ENCODE measurements at regions not wholly inside any gene's neighbourhood (a gene's known extent, or its start where the extent isn't known, plus 50 kb on each side); places are given as distances from the start of the nearest gene placed in this dataset.
A peak's percentile ranks its signal among the peaks of the same experiment; 100 is the strongest.

DNA sequence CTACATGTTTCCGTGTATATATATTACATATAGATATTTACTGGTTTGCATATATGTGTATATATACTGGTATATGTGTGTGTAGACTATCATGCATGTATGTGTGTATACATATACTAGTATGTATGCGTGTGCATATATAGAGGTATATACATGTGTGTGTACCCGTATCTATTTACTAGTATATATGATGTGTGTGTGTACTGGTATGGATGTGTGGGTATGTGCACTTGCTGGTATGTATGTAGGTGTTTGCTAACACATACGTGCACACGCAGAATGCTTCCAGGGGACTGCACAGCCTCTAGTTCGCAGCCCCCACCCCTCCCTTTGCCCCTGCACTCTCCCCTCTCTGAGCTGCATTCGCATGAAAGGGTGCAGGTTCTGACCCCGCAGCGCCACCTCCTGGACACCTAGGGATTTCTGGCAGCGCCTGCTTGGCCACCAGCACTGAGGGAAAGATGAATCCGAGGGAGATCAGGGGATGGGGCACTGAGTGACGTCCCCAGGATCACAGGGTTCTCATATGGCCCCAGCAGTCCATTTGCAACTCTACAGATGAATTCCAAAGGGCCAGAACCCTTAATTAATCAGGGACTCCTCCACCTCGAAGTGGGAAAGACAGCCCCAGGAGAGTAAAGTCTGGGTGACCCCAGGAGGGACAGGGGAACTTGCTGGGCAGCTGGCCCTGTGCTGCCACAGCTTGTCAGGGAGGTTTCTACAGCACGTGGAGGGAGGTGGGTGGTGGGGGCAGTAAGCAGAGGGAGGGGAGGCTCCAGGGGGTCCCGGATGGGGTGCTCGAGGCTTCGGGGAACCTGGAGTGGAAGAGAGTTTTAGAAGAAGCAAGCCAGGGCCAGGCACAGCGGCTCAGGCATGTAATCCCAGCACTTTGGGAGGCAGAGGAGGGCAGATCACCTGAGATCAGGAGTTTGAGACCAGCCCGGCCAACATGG, 66.8 kb upstream of the ASAP2 start:
- dilution Hi-C loops (cut with MboI; ENCODE audit: extremely low pct_ligation_motif_present, low sequenced_read_pairs): no loop called here
- H3K9me1 ChIP-seq (ENCODE audit: control insufficient read depth, extremely low read depth, insufficient read depth, low read length): no peaks in the 10 kb centered on the region
- DNase-seq (ENCODE audit: low read depth, low spot score) (no peak), FAIRE-seq (no peak)
- no peaks in the 10 kb centered on the region for H4K20me1 ChIP-seq (ENCODE audit: control insufficient read depth, extremely low read depth, insufficient read depth, low read length)
- TF ChIP-seq, protein P1, sequence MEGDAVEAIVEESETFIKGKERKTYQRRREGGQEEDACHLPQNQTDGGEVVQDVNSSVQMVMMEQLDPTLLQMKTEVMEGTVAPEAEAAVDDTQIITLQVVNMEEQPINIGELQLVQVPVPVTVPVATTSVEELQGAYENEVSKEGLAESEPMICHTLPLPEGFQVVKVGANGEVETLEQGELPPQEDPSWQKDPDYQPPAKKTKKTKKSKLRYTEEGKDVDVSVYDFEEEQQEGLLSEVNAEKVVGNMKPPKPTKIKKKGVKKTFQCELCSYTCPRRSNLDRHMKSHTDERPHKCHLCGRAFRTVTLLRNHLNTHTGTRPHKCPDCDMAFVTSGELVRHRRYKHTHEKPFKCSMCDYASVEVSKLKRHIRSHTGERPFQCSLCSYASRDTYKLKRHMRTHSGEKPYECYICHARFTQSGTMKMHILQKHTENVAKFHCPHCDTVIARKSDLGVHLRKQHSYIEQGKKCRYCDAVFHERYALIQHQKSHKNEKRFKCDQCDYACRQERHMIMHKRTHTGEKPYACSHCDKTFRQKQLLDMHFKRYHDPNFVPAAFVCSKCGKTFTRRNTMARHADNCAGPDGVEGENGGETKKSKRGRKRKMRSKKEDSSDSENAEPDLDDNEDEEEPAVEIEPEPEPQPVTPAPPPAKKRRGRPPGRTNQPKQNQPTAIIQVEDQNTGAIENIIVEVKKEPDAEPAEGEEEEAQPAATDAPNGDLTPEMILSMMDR (optimal IDR thresholded peaks at IDR 0.05 in 1 of 3, IDR thresholded peaks at IDR 0.05 in 1 of 3, conservative IDR thresholded peaks at IDR 0.05 in 1 of 3; ENCODE audit: extremely low read depth in 1 of 3, insufficient read depth in 2 of 3, low read length in 3 of 3): peak; percentile 85 to 88 (median 85)
- TF ChIP-seq EZH2 (IDR thresholded peaks at IDR 0.05; ENCODE audit: low read length): no peak
- H3K27ac ChIP-seq (ENCODE audit: control insufficient read depth, insufficient read depth, low read length): no peak overlapping the region
- no peaks in the 10 kb centered on the region for H3K9me3 ChIP-seq (ENCODE audit: control insufficient read depth, low read depth, low read length)
- no peaks in the 10 kb centered on the region for H3K27me3 ChIP-seq (ENCODE audit: control insufficient read depth, extremely low read depth, insufficient read depth, low read length)
- H3K4me2 ChIP-seq (ENCODE audit: control insufficient read depth, extremely low read depth, insufficient read depth, low read depth, low read length): no peak overlapping the region
- no peak overlapping the region for H3K4me3 ChIP-seq (ENCODE audit: control insufficient read depth in 2 of 3, extremely low read depth in 1 of 3, insufficient read depth in 2 of 3, low read depth in 1 of 3, low read length in 3 of 3)
- H3K79me2 ChIP-seq (ENCODE audit: control insufficient read depth, insufficient read depth, low read length): no peaks in the 10 kb centered on the region
- H3K4me1 ChIP-seq (ENCODE audit: control insufficient read depth, extremely low read depth, insufficient read depth, low read length): peaks cover 23% of the 10 kb centered on the region
- no peaks in the 10 kb centered on the region for H3K36me3 ChIP-seq (ENCODE audit: control insufficient read depth in 2 of 2, extremely low read depth in 1 of 2, insufficient read depth in 2 of 2, low read length in 2 of 2)
- no peak overlapping the region for H2AFZ ChIP-seq (ENCODE audit: control insufficient read depth, low read length)
- H3K9ac ChIP-seq (ENCODE audit: control insufficient read depth, extremely low read depth, insufficient read depth, low read length): no peak overlapping the region

DNA sequence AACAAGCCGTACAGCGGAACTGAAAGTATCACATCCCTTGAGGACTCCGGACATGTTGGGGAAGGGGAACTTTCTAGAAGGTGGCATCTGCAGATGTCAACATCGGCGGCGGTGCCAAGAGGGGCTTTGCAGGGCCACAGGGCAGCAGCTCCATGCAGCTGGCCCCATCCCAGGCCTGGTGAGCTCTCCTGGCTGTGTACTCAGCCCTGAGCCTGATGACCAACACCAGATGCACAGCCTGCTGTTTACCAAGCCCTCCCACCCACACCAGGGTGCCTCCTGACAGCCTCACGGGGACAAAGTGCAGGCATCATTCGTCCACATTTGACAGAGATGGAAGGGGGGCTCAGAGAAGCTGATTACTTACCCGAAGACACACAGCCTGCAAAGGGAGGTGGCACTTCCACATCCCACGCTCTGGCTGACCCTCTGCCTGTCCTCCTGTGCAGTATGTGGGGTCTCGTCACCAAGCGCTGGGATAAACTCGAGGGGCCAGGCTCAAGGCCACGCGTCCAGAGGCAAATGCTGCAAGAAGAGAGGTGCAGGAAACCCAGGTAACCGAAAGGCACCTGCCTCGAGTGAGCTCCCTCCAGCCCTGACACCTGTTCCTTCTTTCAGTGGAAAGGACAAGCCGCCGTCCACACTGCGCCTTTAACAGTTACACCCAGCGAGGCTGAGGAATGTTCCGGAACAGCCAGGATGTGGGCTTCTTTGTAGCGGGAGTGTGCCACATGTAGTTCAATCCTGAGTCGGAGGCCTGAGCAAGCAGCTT, 69.0 kb upstream of the ASAP2 start:
- no peaks in the 10 kb centered on the region for H3K27me3 ChIP-seq (ENCODE audit: control insufficient read depth, extremely low read depth, insufficient read depth, low read length)
- no peaks in the 10 kb centered on the region for H3K36me3 ChIP-seq (ENCODE audit: control insufficient read depth in 2 of 2, extremely low read depth in 1 of 2, insufficient read depth in 2 of 2, low read length in 2 of 2)
- H3K4me2 ChIP-seq (ENCODE audit: control insufficient read depth, extremely low read depth, insufficient read depth, low read depth, low read length): no peak overlapping the region
- no peak for FAIRE-seq
- no peak overlapping the region for H3K4me3 ChIP-seq (ENCODE audit: control insufficient read depth in 2 of 3, extremely low read depth in 1 of 3, insufficient read depth in 2 of 3, low read depth in 1 of 3, low read length in 3 of 3)
- H3K9me1 ChIP-seq (ENCODE audit: control insufficient read depth, extremely low read depth, insufficient read depth, low read length): no peaks in the 10 kb centered on the region
- dilution Hi-C loops (cut with MboI; ENCODE audit: extremely low pct_ligation_motif_present, low sequenced_read_pairs): no loop called here
- no peak for DNase-seq (ENCODE audit: low read depth, low spot score)
- TF ChIP-seq, protein P1 (optimal IDR thresholded peaks at IDR 0.05 in 1 of 3, IDR thresholded peaks at IDR 0.05 in 1 of 3, conservative IDR thresholded peaks at IDR 0.05 in 1 of 3; ENCODE audit: extremely low read depth in 1 of 3, insufficient read depth in 2 of 3, low read length in 3 of 3): no peak
- no peak for TF ChIP-seq EZH2 (IDR thresholded peaks at IDR 0.05; ENCODE audit: low read length)
- H2AFZ ChIP-seq (ENCODE audit: control insufficient read depth, low read length): no peak overlapping the region
- no peaks in the 10 kb centered on the region for H4K20me1 ChIP-seq (ENCODE audit: control insufficient read depth, extremely low read depth, insufficient read depth, low read length)
- H3K79me2 ChIP-seq (ENCODE audit: control insufficient read depth, insufficient read depth, low read length): no peaks in the 10 kb centered on the region
- no peak overlapping the region for H3K27ac ChIP-seq (ENCODE audit: control insufficient read depth, insufficient read depth, low read length)
- peaks cover 5% of the 10 kb centered on the region for H3K4me1 ChIP-seq (ENCODE audit: control insufficient read depth, extremely low read depth, insufficient read depth, low read length)
- H3K9me3 ChIP-seq (ENCODE audit: control insufficient read depth, low read depth, low read length): no peaks in the 10 kb centered on the region
- no peak overlapping the region for H3K9ac ChIP-seq (ENCODE audit: control insufficient read depth, extremely low read depth, insufficient read depth, low read length)

Measured in keratinocyte (primary cell).